Neural cell (in vitro differentiated cells): ENCODE measurements at regions not wholly inside any gene's neighbourhood (a gene's known extent, or its start where the extent isn't known, plus 50 kb on each side); places are given as distances from the start of the nearest gene placed in this dataset.

Experiments
- EP300 ChIP-seq: fragments of 450-650 bp; conservative IDR thresholded peaks from 2 replicates; pipeline ENCODE4 v1.6.1; 2014; ENCODE audit warnings: antibody characterized with exemption, mild to moderate bottlenecking, moderate library complexity; ENCODE audit not compliant: poor library complexity, severe bottlenecking
- EZH2 ChIP-seq: fragments of 200-600, 300-800 bp; shearing (Covaris generic), sonication (generic); IDR thresholded peaks from 2 replicates; pipeline ENCODE4 v1.6.1; 2014; ENCODE audit warnings: antibody characterized with exemption, low read length, borderline replicate concordance, mild to moderate bottlenecking; ENCODE audit not compliant: insufficient read depth, poor library complexity, severe bottlenecking
- POLR2AphosphoS5 ChIP-seq: IDR thresholded peaks from 2 replicates; pipeline ENCODE4 v1.6.1; 2012
- TF ChIP-seq, protein P1 (sequence below): fragments of 450-650 bp; IDR thresholded peaks from 2 replicates; pipeline ENCODE4 v1.5.1; 2014; ENCODE audit warnings: antibody characterized with exemption, mild to moderate bottlenecking, moderate library complexity; ENCODE audit not compliant: poor library complexity, severe bottlenecking
- TF ChIP-seq, protein P2 (sequence below): IDR thresholded peaks from 2 replicates; pipeline ENCODE4 v1.6.1; 2012; ENCODE audit warnings: borderline replicate concordance

DNA sequence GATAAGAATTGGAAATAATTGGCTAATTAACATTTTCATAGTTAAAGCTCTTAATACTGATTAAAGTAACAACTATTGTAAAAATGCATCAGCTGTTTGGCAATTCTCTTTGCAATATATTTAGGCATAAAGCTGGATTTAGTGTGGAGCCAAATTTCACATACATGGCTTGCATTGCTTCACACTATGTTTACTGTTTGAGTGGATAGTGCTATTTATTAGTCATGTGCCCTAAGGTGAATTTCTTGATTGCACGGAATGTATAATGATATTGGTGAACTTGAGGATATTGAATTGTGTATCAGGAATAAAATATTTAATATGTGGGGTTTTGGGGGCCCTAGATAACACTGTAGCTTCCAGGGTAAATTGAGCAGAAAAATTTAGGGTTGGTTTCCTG is 100.9 kb downstream of the AASDHPPT start:
- TF ChIP-seq, protein P1, sequence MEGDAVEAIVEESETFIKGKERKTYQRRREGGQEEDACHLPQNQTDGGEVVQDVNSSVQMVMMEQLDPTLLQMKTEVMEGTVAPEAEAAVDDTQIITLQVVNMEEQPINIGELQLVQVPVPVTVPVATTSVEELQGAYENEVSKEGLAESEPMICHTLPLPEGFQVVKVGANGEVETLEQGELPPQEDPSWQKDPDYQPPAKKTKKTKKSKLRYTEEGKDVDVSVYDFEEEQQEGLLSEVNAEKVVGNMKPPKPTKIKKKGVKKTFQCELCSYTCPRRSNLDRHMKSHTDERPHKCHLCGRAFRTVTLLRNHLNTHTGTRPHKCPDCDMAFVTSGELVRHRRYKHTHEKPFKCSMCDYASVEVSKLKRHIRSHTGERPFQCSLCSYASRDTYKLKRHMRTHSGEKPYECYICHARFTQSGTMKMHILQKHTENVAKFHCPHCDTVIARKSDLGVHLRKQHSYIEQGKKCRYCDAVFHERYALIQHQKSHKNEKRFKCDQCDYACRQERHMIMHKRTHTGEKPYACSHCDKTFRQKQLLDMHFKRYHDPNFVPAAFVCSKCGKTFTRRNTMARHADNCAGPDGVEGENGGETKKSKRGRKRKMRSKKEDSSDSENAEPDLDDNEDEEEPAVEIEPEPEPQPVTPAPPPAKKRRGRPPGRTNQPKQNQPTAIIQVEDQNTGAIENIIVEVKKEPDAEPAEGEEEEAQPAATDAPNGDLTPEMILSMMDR = no peak
- no peak for TF ChIP-seq POLR2AphosphoS5
- TF ChIP-seq EZH2 = no peak
- TF ChIP-seq, protein P2, sequence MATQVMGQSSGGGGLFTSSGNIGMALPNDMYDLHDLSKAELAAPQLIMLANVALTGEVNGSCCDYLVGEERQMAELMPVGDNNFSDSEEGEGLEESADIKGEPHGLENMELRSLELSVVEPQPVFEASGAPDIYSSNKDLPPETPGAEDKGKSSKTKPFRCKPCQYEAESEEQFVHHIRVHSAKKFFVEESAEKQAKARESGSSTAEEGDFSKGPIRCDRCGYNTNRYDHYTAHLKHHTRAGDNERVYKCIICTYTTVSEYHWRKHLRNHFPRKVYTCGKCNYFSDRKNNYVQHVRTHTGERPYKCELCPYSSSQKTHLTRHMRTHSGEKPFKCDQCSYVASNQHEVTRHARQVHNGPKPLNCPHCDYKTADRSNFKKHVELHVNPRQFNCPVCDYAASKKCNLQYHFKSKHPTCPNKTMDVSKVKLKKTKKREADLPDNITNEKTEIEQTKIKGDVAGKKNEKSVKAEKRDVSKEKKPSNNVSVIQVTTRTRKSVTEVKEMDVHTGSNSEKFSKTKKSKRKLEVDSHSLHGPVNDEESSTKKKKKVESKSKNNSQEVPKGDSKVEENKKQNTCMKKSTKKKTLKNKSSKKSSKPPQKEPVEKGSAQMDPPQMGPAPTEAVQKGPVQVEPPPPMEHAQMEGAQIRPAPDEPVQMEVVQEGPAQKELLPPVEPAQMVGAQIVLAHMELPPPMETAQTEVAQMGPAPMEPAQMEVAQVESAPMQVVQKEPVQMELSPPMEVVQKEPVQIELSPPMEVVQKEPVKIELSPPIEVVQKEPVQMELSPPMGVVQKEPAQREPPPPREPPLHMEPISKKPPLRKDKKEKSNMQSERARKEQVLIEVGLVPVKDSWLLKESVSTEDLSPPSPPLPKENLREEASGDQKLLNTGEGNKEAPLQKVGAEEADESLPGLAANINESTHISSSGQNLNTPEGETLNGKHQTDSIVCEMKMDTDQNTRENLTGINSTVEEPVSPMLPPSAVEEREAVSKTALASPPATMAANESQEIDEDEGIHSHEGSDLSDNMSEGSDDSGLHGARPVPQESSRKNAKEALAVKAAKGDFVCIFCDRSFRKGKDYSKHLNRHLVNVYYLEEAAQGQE = no peak
- TF ChIP-seq EP300 = no peak
